ENCODE measurements at regions not wholly inside any gene's neighbourhood (a gene's known extent, or its start where the extent isn't known, plus 50 kb on each side); places are given as distances from the start of the nearest gene placed in this dataset.
"Not testable (repeated sequence)": the region's sequence is repeated elsewhere in the genome, so short reads cannot be mapped to it uniquely, and the experiment has no call there.

DNA sequence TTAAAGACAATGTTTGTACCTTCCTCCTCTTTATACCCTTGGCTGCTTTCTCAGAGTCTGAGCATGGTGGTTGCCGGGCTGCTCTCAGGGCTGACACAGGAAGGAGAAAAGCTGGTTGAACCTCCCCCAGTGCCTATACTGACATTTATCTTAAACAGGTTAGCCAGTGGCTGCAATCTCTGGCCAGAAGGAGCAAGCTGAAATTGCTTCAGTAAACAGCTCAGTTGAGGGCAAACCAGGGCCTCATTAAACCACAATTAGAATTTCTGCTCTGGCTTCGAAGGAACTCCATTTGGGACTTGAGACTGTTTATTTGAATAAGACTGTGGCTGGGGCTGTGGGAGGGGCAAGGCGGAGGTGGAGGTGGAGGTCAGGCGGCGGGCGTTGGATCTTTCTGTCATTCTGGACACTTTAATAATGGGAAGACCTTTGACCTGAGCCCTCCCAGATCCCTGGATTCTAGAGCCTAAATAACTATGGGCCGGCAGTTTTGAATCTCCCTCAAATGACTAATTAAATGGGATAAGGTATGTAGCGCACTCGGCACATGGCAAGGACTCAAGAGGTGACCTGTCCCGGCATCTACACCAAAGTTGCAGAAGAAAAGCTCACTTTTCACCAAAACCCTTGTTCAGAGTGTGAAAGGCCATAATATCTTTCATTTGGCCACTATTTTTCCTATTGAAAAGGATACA is 120.6 kb upstream of the MYCN start:
- intact Hi-C loops (cut with micrococcal nuclease), result no loop called here

DNA sequence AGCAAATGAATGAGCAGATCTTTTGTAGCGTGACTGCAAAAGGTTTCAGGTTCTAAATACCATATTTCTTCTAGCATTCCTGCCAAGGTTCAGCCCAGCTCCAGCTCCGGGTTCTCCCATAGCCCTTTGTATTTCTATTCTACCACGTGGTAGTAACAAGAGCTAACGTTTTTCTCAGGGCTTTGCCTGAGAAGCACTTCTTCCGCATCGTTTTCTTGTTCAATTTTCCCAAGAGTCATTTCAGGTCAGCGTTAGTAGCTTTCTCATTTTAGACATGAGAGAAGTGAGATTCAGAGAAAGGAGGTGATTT is 120.1 kb upstream of the MYCN start:
- intact Hi-C loops (cut with micrococcal nuclease), result no loop called here

DNA sequence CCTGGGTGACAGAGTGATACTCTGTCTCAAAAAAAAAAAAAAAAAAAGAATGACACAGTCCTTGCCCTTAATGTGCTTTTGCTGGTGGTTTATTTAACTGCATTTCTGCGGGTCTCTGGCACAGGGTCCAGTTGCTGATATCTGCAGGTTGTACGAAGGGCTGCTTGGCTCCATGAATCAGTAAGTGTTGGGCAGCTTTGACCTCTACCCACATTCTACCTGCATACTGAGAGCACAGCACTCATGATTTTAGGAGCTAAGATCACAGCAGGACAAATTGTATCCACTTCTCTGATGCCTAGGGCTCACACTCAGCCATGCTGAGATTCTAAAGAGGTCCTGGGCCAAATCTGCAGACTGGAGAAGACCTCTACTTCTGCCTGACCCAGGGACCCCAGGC is 119.4 kb upstream of the MYCN start:
- intact Hi-C loops (cut with micrococcal nuclease), result no loop called here

DNA sequence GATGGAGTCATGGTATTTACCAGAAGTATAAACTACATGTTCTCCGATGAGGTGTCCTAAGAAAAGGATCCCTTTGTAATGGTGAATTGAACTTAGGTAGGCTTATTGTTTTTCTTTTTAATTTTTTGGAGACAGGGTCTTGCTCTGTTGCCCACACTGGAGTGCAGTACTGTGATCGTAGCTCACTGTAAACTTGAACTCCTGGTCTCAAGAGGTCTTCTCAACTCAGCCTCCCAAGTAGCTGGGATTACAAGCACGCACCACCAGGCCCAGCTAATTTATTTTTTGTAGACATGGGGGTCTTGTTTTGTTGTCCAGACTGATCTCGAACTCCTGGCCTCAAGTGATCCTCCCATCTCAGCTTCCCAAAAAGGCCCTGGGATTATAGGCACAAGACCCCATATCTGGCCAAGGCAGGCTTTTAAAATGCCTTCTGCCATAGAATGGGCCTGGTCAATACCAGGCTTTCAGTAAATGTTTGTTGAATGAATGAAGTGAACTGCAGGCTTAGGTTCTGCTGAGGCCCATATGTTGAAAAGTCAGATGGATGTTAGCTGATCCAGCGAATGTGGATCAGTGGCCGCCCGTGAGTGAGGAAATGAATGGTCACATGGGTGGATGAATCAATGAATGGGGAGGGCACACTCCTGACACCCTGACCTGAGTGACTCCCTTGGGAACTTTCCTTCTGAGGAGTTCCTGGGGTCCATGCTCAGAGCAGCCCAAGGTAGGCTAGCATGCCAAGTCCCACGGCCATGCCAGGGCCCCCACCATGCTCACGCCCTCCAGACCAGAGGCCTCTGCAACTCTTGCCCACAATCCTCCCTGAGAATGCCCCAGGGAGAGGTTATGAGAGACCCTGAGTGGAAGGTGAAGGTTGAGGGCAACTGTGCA is 118.0 kb upstream of the MYCN start:
- intact Hi-C loops (cut with micrococcal nuclease), result no loop called here

DNA sequence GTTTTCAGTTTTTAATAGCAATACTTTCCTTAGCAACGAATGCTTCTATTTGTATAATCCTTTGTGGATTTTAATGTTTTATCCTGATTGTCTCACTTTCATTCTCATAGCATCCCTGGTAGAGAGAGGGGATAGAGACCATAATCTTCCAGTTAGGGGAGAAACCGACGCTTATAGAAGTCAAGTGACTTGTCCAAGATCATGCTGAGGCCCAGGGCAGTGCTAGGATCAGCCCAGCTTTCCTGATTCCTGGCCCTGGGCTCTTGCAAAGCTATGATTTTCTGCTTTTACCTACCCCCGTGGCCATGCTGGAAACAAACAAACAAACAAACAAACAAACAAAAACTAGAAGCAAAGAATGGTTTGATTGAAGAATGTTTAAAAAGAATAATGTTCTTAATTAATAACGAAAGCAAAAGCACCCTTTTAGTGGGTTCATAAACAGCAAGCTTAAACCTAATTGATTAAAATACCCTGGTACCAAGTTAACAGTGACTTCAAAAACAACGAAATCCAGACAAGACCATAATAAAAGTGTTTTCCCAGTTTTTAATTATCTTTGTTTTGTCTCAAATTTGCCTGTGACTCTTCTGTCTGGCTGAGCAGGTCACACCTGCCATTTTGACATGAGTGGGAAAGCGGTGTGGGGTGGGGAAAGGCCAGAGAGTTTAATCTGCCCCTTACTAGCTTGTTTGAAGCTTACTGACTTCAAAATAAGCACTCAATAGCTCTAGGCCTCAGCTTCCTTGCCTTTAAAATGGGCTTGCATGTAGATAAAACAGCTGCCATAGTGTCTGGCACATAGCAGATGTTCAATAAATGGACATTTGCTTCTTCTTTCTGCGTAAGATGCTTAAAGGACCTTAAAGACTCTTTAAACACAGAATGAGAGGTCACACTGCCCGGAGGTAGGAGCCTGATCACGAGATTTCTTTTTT is 116.6 kb upstream of the MYCN start:
- intact Hi-C loops (cut with micrococcal nuclease), result no loop called here

DNA sequence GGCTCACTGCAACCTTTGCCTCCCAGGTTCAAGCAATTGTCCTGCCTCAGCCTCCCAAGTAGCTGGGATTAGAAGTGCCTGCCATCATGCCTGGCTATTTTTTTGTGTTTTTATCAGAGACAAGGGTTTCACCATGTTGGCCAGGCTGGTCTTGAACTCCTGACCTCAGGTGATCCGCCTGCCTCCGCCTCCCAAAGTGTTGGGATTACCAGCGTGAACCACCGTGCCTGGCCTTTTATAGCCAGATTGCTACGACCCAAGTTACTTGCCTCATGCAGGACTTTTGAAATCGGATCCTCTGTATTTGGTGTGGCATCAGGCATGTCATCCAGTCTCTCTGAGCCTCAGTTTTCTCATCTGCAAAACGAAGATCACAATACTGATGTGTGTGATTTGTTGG is 115.9 kb upstream of the MYCN start:
- intact Hi-C loops (cut with micrococcal nuclease), result not testable (repeated sequence)

DNA sequence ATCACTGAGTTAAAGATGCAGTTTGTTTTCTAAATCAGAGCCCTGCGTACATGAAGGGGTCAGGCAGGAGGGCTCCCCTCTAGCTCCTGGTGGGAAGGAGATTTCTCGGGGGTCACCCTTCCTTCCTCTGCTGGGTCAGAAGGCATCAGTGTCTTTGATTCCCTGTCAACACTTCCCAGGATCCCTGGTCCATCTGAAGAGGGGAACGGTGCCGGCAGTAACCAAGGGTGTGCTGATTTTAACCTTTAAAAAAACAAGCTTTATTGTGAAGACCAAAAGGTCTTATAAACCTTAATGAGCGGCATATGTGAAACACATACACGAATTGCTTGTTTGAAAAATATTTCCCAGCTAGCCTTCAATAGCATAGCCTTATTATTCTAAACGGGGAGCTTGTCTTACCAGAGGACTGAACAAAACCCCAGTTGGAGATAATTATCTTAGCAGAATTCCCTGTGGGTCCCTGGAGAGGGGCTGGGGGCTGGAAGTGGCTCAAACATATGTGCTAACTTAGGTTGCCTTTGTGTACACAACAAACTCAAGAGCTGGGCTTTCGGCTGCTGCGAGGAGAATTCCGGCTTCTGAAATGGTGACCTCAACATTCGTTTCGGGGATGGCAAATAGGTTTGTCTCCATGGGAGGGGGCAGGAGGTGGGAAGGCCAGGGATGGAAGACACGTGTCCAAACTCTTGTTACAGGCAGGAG is 114.9 kb upstream of the MYCN start:
- intact Hi-C loops (cut with micrococcal nuclease), result no loop called here

DNA sequence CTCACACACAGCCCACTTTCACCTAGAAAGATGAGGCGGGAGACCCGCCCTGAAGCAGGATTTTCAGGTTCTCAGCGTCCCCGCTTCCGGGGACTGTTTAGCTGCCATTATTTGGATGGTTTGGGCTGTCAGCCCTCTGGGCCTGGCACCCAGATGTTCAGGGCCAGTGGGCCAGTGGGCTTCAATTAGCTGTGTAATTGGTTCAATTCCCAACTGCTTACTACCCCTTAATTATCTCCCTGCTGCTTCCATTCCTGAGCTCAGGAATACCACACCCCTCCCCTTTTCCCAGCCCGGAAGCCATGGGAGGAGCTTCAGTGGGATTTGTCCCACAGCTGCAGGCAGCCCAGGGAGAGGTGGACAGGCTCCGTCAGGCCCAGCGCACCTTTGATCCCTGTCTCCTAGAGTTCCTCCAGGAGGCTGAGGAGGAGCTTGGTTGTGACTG is 114.1 kb upstream of the MYCN start:
- intact Hi-C loops (cut with micrococcal nuclease), result no loop called here

DNA sequence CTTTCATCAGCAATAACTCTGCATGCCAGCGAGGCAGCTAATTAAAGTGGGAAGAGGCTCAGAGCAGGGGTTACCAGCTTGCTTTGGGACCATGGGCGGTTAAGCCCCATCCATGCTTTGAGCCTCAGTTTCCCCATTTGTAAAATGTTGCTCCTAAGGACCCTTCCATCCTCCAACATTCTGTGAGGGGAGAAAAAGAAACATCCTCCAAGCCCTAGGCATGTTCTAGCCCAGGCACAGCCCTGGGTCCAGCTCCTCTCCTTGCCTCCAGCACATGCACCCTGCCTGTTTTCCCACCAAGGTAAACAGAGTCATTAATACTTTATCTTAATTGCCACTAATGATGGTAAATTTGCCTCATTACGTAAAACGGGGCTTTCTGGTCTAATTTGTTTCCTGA is 113.3 kb upstream of the MYCN start:
- intact Hi-C loops (cut with micrococcal nuclease), result no loop called here

DNA sequence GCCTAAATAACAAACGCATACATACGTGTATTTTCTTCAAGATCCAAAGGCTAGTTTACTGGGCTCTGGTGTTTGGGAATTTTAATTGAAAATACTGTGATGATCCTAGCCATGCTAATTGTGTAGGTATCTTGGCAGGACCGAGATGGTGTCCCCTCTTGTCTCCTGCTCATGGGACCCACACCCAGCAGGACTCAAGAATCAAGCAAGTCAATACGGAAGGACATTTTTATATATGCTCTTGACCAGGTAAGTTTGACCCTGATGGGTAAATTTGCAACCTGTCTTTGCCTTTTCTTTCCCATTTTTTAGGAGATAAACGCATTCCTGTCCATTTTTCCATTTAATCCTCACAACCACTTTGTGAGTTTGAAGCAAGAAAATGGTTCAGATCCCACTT is 111.8 kb upstream of the MYCN start:
- intact Hi-C loops (cut with micrococcal nuclease), result no loop called here

DNA sequence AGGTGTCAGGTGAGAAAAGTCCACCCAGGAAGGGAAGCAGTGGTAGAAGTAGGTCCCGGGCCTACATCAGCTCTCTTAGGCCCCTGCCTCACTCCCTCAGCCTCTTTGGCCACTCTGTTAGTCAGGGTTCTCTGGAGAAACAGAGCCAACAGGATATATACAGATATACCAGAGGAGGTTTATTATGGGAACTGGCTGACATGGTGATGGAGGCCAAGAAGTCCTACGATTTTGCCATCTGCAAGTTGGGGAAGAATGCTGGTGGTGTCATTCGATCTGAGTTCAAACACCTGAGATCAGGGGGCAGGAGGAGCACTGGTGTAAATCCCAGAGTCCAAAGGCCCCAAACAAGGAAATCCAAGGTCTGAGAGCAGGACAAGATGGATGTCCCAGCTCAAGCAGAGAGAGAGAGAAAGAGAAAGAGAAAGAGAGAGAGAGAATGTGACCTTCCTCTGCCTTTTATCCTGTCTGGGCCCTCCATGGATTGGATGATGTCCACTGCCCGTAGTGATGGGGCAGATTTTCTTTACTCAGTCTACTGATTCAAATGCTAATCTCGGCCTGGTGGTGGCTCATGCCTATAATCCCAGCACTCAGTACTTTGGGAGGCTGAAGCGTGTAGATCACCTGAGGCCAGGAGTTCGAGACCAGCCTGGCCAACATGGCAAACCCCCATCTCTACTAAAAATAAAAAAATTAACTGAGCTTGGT is 111.1 kb upstream of the MYCN start:
- intact Hi-C loops (cut with micrococcal nuclease), result no loop called here

DNA sequence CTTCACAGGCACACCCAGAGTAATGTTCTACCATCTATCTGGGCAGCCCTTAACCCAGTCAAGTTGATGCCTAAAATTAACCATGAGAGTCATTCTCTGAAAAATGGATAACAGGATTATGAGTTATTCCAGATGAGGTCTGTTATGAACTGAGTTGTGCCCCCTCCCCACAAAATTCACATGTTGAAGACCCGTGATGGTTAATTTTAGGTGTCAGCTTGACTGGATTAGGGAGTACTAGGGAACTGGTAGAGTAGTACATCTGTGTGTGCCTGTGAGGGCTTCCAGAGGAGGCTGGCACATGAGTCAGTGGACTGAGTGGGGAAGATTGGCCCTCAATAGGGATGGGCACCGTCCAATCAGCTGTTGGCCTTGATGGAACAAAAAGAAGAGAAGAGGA is 110.4 kb upstream of the MYCN start:
- intact Hi-C loops (cut with micrococcal nuclease), result no loop called here

DNA sequence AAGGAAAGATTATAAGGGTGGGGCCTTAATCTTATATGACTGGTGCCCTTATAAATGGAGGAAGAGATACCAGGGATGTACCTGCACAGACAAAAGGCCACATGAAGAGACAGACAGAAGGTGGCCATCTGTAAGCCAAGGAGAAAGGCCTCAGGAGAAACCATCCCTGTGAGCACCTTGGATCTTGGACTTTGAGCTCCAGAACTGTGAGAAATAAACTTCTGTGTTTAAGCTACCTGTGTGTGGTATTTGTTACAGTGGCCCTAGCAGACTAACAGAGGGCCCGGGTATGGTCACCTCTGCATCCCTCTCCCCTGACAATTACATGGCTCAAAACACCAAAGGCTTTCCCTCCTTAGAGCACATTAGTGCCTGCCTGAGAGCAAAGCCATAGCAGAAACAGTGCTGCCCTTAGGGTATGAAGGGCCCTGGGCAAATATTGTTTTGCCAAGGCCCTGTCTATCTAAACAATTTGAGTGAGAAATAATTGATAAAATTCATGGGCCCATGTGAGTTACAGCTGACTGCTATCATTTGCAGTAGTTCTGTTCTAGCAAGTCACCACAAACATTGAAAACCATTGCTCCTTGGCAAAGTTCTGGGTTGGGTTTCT is 109.3 kb upstream of the MYCN start:
- intact Hi-C loops (cut with micrococcal nuclease), result no loop called here

DNA sequence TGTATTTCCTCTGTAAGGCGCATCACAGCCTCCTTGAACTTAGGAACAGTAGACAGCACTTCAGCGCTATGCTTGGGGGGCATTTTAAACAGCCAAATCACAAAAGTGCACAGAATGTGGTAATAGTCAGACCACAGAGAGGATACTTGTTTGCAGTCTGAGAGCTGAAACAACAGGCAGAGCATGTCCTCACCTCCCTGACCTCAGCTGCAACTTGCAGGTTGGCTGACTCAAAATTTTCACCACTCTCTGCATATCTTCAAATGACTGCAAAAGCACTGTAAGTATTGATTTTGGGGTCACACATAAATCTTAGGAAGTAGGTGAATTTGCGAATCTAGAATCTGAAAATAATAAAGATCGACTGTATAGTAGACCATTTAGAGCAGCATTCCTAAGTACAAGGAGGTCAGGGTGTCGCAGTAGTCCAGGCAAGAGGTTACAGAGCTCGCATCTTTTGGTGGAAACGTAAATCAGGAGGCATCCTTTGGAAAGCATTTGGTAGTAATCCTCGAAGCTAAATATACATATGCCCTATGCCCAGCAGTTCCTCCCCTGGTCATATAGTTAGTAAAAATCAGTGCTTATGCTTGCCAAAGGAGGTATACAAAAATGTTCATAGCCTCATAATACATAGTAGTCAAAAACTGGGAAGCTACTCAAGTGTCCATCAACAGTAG is 108.2 kb upstream of the MYCN start:
- intact Hi-C loops (cut with micrococcal nuclease), result no loop called here

DNA sequence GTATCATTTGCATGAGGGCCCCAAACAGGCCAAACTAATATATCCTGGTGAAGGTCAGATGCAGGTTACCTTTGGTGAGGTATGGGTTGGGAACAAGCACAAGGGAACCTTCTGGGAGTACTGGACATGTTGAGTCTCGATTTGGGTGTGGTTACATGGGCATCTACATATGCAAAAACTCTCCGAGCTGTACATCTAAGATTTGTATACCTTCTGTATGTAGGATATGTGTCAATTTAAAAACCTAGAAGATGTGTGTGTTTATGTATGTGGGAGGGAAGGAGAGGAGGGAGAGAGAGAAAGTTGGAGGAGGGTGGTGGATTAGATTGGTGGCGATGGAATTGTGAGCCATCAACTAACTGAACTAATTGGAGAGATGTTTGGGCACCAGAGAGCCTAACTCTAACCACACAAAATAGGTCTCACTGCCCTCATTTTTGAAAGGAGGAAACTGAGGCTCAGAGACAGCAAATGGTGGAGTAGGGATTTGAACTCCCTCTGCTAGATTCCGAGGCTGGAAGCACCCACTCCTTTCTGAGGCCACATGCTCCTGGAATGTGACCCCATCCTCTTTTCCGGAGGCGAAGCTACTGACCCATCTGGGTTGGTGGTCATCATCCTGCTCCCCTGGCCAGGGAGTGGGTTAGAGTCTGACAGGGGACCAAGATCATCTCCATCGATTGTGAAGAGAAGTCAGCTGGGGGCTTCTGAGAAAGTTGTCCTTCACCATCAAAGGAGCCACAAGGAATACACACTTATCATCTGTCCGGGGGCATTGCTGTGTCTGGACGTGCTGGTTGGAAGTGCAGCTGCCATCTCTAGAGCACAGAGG is 107.3 kb upstream of the MYCN start:
- intact Hi-C loops (cut with micrococcal nuclease), result no loop called here

DNA sequence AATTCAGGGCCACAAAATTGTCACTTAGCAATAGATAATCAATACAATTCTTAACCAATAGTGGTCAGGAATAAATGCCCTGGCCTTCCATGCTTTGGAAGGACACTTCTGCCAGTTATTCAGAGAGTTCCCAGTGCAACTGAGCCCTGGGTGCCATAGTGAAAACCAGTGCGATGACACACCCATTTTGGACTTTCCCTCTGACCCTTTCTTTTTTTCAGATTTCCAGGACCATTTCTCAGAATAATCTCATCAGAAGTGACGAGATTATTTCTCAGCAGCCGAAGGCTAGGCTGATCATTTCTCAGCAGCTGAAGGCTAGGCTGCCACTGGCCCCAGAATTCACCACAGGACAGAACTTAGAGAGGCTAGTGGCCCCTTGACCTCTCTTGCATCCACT is 106.6 kb upstream of the MYCN start:
- intact Hi-C loops (cut with micrococcal nuclease), result no loop called here

DNA sequence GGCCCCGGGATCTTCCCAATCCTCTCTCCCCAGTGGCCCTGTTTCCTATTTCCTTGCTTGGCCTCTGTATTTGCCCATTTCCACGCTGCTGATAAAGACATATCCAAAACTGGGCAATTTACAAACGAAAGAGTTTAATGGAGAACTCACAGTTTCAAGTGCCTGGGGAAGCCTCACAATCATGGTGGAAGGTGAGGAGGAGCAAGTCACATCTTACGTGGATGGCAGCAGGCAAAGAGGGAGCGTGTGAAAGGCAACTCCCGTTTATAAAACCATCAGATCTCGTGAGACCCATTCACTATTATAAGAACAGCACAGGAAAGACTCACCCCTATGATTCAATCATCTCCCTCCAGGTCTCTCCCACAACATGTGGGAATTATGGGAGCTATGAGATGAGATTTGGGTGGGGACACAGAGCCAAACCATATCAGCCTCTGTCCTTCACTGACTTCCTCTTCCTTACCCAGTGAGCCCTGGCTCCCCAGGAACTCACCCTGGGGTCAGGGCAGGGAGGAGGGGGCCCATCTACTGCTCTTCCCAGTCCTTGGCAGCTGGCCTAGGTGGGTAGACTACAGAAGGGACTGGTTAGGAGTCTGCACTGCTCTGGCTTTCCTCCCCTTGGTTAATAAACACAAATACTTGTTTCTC is 105.8 kb upstream of the MYCN start:
- intact Hi-C loops (cut with micrococcal nuclease), result no loop called here

DNA sequence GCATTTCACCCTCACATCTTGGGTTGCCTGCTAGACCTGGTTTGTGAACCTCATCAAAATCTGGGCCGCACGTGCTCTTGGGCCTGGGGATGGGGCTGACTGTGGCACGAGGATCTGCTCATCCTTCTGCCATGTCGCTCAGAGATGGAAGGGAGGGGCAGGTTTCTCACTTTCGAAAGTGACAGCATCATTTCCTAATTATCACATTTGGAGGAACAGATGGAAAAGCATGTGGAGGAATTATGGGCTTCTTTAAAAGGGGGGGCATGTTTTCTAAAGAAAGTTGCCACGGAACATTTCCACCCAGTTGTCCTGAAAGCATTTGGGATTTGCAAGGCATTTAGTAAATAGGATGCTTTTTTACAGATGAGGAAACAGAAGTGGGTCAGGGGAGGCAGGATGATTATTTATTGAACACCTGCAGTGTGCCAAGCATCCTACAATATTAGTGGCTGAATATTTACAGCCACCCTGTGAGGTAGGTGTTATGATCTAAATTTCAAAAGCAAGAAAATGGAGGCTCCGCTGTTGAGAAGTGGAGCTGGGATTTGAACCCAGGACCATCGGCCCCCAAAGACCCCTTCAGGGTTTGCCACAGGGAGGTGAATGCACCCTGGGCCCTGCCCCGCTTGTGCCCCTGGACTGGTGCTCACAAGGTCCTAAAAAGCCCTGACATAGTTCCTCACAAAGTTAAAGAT is 104.2 kb upstream of the MYCN start:
- intact Hi-C loops (cut with micrococcal nuclease), result no loop called here
